Breast epithelium (tissue), 3 donors: ENCODE measurements at regions not wholly inside any gene's neighbourhood (a gene's known extent, or its start where the extent isn't known, plus 50 kb on each side); places are given as distances from the start of the nearest gene placed in this dataset.

ENCODE experiments used
- POLR2A ChIP-seq: fragments of 450-650 bp; IDR thresholded peaks from one replicate; pipeline ENCODE4 v1.6.1; 2016; ENCODE audit warnings: antibody characterized with exemption, mild to moderate bottlenecking, moderate library complexity
- POLR2AphosphoS5 ChIP-seq, 3 donors: sonication (generic); formaldehyde crosslinking; IDR thresholded peaks; one replicate each; pipeline ENCODE4 v1.6.1; 2017; ENCODE audit warnings: antibody characterized with exemption in 3 of 3
- TF ChIP-seq, protein P1 (sequence below), 3 donors: fragments of 450-650 bp; IDR thresholded peaks; one replicate each; pipeline ENCODE4 v1.5.1; 2016 to 2017; ENCODE audit warnings: antibody characterized with exemption in 3 of 3, mild to moderate bottlenecking in 3 of 3, moderate library complexity in 3 of 3

GRCh38 chr12:109651596-109651995 is 62.0 kb upstream of the FAM222A start:
- TF ChIP-seq, protein P1, sequence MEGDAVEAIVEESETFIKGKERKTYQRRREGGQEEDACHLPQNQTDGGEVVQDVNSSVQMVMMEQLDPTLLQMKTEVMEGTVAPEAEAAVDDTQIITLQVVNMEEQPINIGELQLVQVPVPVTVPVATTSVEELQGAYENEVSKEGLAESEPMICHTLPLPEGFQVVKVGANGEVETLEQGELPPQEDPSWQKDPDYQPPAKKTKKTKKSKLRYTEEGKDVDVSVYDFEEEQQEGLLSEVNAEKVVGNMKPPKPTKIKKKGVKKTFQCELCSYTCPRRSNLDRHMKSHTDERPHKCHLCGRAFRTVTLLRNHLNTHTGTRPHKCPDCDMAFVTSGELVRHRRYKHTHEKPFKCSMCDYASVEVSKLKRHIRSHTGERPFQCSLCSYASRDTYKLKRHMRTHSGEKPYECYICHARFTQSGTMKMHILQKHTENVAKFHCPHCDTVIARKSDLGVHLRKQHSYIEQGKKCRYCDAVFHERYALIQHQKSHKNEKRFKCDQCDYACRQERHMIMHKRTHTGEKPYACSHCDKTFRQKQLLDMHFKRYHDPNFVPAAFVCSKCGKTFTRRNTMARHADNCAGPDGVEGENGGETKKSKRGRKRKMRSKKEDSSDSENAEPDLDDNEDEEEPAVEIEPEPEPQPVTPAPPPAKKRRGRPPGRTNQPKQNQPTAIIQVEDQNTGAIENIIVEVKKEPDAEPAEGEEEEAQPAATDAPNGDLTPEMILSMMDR (IDR thresholded peaks at IDR 0.05): no peak
- TF ChIP-seq POLR2A: no peak
- TF ChIP-seq POLR2AphosphoS5 (IDR thresholded peaks at IDR 0.05): no peak
